IPS DF 4.7 (cell line): ENCODE measurements at regions not wholly inside any gene's neighbourhood (a gene's known extent, or its start where the extent isn't known, plus 50 kb on each side); places are given as distances from the start of the nearest gene placed in this dataset.
A peak's percentile ranks its signal among the peaks of the same experiment; 100 is the strongest.
"Not testable (repeated sequence)": the region's sequence is repeated elsewhere in the genome, so short reads cannot be mapped to it uniquely, and the experiment has no call there.

Experiments
- DNase-seq: peaks from one replicate; pipeline ENCODE4 v3.0.0-alpha.2; 2013; ENCODE audit warnings: low spot score; ENCODE audit errors: extremely low read depth

- no peak for DNase-seq
Observed at GRCh38 chr3:74921676-74922075, 307.2 kb upstream of the CNTN3 start.

DNA sequence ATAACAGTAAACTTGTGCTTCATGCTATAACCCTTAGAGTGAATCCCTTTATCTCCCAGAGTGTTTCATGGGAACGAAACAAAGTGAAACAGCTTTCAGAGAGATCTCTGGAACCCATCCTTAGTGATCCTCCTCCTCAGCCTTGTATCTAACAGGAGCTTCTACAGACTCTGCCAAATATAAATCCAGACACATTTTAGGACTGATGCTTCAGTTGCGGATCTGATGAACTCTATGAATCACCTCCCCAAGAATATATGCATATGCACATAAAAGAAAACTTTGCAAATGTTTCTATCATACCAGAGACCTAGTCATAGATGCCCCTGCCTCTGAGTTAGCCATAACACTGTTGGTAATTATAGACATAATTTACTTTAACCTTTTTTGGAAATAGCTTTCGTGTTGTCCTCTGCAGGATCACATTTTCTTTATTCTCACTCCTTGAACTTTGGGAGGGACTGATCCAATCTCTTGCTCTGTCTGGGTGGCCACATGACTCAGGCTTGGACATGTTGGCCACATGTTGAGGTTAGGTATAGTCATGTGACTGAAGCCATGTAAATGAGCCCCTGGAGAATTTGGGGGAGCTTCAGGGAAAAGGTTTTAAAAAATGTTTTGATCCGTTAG lies 306.4 kb upstream of the CNTN3 start:
- no peak for DNase-seq

GRCh38 chr3:74916696-74917095 lies 302.2 kb upstream of the CNTN3 start:
- no peak for DNase-seq

DNA sequence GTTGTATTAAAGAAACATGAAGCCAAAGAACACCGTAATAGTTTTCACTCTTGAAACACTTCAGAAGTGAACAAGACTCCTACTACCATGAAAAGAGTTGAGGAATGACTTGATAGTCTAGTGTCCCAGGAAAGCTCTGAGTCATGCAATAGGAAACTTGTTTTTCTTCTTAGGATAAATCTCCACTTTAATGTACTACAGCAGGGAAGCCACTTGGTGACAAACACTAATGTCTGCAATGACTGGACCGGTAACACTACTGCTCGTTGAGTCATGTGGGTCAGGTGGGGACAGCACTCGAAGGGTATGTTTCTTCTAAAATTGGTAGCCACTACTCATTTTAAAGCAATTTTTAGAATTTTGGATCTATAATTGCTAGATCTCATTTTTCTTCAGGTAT lies 291.7 kb upstream of the CNTN3 start:
- DNase-seq: no peak

DNA sequence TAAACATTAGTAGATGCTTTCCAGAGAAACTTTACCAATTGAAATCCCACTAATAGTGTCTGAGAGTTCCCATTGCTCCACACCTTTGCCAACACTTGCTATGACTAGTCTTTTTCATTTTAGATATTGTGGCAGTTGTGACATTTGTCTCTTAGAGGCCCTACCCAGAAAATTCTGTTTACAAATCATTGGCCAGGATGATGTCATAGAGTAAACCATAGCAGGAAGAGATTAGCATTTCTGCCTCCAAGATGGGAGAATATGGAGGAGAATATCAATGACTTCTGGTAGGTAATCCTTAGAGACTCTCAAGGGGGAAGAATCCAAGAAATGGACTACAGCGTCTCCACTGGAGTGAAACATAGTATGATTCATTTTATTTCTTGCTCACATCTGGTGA lies 291.0 kb upstream of the CNTN3 start:
- DNase-seq: no peak

DNA sequence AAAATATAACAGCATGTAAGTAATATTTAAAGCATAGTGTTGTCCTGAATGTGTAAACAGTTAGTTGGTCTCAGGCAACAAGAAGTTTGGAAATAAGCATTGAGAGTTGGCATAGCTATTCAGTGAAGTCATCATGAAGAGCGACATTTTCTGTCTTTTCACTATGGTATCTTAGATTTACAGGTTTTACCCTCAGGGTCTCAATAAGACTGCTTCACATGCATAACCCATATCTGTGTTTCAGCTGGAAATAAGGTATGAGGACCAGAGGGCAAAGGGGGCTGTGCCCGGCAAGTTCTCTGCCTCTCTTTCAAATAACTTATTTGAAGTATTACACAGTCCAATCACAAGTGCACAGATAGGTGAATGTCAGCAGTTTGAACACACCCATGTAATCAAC lies 290.2 kb upstream of the CNTN3 start:
- DNase-seq: no peak

GRCh38 chr3:74899796-74900516 lies 285.5 kb upstream of the CNTN3 start:
- DNase-seq: not testable (repeated sequence)

DNA sequence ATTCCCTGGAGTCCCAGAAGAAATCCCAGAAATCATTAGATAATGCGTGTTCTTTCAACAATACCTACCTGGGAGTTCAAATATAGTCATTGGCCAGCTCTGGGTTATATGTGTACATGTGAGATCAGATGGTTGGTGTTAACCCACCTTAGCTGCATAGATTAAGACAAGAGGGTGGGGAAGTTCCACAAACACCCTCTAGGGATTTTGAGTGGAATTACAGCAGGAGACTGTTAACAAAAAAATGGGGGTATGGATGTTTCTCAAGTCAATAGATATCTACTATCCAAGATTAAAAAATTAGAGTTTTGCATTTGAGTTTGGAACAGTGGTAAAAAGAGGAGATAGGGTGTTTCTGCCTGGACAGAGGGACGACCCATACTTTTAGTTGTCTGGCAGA lies 282.5 kb upstream of the CNTN3 start:
- peak; percentile 16 for DNase-seq

- DNase-seq: no peak
Observed at GRCh38 chr3:74891312-74891711, 276.9 kb upstream of the CNTN3 start.

- DNase-seq: peak; percentile 16
Observed at GRCh38 chr3:74883690-74884089, 269.2 kb upstream of the CNTN3 start.

GRCh38 chr3:74883222-74883621 lies 268.8 kb upstream of the CNTN3 start:
- DNase-seq: no peak

GRCh38 chr3:74880237-74880636 lies 265.8 kb upstream of the CNTN3 start:
- DNase-seq: no peak

- DNase-seq: no peak
Observed at GRCh38 chr3:74866357-74867030, 252.0 kb upstream of the CNTN3 start.

- DNase-seq: no peak
Observed at GRCh38 chr3:74862476-74862875, 248.0 kb upstream of the CNTN3 start.

- no peak for DNase-seq
Observed at GRCh38 chr3:74861211-74861610, 246.8 kb upstream of the CNTN3 start.

DNA sequence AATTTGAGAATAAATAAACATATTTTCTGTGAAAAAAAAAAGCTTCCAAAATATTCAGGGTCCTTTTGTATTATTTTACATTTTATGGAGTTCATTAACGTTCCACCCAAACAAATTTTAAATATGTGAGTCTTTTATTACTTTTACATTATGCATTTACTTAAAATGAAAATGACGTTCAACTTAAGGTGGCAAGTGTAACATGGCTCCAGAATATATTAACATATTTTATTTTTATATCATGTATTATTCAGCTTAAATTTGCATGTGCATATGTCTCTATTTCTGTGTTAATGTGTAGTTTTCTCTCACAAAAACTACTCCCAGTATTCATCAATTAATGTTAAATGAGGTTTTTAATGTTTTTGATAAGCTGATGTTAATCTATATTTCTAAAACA lies 243.6 kb upstream of the CNTN3 start:
- no peak for DNase-seq

DNA sequence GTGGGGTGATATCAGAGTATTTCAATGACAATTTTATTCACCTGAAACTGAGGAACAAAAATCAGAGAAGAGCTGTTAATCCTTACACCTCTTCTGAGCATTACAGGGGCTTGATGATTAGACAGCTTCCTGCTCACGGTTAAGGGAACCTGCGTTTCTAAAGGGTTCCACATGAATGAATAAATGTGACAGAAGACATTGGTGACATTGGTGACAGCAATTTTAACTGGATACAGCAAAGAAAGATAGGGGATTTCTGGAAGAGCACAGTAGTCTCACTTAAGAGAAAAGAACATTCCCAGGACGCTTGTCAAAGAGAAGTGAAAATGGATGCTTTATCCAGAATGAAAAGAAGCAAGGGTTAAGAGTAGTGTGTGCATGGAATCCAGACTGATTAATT lies 235.9 kb upstream of the CNTN3 start:
- DNase-seq: no peak

DNA sequence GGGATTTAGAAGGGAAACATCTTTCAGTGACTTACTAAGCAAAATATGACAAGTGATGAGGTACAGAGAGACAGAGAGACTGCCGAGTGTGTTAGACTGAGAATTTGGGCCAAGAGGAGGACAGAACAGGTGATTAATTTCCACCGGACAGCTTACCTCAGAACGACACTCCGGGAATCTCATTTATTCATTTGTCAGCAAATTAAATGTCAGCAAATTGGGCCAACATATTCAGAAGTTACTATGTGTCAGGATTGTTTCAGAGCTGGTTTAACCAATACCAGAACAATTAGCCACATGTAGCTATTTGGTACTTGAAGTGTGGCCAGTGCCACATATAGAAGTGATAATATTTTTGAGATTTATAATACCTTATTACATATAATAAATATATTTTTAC lies 232.6 kb upstream of the CNTN3 start:
- no peak for DNase-seq

- no peak for DNase-seq
Observed at GRCh38 chr3:74845081-74845480, 230.6 kb upstream of the CNTN3 start.

- no peak for DNase-seq
Observed at GRCh38 chr3:74844428-74844827, 230.0 kb upstream of the CNTN3 start.

DNA sequence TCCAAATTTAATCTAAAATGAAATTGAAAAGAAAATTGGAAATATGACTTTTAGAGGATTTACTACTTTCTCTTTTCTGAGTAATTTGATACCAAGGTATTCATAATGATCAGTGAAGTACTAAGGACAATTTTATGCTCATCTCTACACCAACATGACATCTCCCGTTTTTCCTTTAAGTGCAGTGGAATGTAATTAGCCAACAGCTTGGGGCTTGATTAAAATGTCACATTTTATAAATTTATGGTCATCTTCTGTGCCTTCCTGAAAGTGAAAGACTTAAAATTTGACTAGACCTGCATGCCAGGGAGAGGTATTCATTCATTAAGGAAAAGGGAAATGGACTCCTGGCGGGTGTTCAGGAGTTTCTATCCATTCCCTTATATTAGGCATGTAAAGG lies 228.2 kb upstream of the CNTN3 start:
- no peak for DNase-seq

DNA sequence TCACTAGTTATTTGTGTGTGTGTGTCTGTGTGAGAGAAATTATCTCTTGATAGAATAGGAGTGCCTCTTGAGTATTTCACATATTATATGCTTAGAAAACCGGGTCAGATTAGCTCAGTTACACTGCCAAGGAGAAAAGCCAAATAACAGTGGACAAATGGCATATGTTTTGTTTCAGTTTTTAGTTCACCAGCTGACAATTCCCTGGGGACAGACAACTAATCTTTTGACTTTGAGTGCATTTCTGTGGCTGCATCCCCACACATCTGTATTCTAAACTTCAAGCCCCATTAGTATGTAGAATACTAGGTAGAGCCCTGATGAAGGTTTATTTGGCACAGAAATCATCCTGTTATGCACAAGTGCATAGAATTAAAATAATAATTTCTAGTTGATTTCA lies 227.7 kb upstream of the CNTN3 start:
- no peak for DNase-seq

DNA sequence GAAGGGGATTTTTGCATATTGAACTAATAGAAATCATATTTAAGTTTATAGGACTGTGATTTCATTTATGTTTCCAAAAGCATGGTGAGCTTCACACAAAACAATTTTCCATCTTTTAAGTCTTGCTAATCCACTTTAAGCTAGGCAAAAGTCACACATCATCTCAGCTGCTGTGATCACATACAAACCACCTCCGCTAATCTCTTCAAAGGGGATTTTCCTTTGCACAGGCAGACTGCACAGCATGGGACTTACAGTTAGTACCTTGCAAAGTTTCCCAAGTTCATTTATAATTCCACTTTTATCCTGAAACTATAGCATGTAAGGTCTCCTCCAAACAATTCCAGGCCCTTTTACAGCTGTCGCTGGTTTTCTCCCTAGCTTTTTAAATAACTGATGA lies 225.1 kb upstream of the CNTN3 start:
- DNase-seq: no peak
